Astrocyte of the spinal cord (primary cell): ENCODE measurements at regions not wholly inside any gene's neighbourhood (a gene's known extent, or its start where the extent isn't known, plus 50 kb on each side); places are given as distances from the start of the nearest gene placed in this dataset.
"Not testable (repeated sequence)": the region's sequence is repeated elsewhere in the genome, so short reads cannot be mapped to it uniquely, and the experiment has no call there.

Source experiments
- DNase-seq: peaks from one replicate; pipeline ENCODE4 v3.0.0; 2011; ENCODE audit warnings: low read depth, low spot score
- H3K4me3 ChIP-seq: 2 replicates; pipeline ENCODE4 v1.5.1; 2011; ENCODE audit warnings: low read depth, mild to moderate bottlenecking, low read length, moderate library complexity
- in situ Hi-C: cut with HindIII; loops from 2 replicates; pipeline ENCODE4 v1.10.0; 2017; ENCODE audit warnings: low sequenced_read_pairs
- TF ChIP-seq, protein P1 (sequence below): IDR thresholded peaks from 2 replicates; pipeline ENCODE4 v1.5.1; 2012; ENCODE audit warnings: low read depth, mild to moderate bottlenecking, low read length, inconsistent platforms

DNA sequence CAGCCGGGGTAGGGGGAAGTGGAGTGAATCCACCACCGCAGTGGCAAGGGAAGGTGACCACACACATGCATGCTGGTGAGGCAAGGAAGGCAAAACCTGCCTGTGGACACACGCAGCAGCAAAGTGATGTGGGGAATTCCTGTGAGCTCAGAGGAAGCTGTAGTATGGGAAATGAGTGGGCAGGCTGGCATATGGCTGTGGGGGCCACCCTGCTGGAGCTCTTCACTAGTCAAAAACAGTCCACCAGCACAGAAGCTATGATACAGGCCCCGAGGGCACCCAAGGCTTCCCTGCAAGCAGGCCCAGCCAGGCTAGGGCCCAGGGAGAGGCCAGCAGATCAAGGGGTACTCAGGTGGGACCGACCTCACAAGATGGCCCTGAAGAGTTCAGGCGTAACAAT lies 239.1 kb downstream of the CHM start:
- DNase-seq = no peak
- no peak overlapping the region for H3K4me3 ChIP-seq
- in situ Hi-C loops = no loop called here
- TF ChIP-seq, protein P1, sequence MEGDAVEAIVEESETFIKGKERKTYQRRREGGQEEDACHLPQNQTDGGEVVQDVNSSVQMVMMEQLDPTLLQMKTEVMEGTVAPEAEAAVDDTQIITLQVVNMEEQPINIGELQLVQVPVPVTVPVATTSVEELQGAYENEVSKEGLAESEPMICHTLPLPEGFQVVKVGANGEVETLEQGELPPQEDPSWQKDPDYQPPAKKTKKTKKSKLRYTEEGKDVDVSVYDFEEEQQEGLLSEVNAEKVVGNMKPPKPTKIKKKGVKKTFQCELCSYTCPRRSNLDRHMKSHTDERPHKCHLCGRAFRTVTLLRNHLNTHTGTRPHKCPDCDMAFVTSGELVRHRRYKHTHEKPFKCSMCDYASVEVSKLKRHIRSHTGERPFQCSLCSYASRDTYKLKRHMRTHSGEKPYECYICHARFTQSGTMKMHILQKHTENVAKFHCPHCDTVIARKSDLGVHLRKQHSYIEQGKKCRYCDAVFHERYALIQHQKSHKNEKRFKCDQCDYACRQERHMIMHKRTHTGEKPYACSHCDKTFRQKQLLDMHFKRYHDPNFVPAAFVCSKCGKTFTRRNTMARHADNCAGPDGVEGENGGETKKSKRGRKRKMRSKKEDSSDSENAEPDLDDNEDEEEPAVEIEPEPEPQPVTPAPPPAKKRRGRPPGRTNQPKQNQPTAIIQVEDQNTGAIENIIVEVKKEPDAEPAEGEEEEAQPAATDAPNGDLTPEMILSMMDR = no peak

DNA sequence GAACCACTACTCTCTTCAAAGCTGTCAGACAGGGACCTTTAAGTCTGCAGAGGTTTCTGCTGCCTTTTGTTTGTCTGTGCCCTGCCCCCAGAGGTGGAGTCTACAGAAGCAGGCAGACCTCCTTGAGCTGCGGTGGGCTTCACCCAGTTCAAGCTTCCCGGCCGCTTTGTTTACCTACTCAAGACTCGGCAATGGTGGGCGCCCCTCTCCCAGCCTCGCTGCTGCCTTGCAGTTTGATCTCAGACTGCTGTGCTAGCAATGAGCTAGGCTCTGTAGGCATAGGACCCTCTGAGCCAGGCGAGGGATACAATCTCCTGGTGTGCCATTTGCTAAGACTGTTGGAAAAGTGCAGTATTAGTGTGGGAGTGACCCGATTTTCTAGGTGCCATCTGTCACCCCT lies 275.0 kb downstream of the CHM start:
- H3K4me3 ChIP-seq, DNase-seq, in situ Hi-C loops: not testable (repeated sequence)

DNA sequence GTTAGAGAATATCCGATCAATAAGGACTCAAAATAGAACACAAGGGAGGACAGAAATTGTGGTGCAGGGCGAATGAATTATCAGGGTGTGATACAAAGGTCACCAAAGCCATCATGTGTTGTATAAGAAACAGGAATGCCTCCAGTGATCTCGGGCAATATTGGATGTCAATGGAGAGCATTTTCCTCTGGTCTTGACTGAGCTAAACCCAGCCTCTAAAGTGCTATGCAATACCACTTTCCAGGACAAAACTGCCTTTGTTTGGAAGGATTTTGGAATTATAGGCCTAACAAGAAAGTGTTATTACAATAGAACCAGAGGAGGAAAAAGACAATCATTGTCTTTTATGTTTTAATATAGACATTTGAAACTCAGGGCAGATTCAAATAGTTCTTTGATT lies 281.7 kb downstream of the CHM start:
- in situ Hi-C loops = no loop called here
- H3K4me3 ChIP-seq = no peak overlapping the region
- DNase-seq = no peak
- TF ChIP-seq, protein P1 = no peak

DNA sequence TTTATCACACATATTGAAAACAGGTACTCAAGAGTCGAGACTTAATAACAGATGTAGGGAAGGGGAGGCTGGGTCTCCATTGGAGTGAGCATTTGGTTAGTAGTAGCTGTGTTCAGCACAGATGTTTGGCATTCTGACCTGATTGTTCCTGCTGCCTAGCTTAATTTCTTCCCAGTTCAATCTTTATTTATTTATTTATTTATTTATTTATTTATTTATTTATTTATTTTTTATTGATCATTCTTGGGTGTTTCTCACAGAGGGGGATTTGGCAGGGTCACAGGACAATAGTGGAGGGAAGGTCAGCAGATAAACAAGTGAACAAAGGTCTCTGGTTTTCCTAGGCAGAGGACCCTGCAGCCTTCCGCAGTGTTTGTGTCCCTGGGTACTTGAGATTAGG lies 324.3 kb downstream of the CHM start:
- H3K4me3 ChIP-seq, in situ Hi-C loops, DNase-seq: not testable (repeated sequence)

DNA sequence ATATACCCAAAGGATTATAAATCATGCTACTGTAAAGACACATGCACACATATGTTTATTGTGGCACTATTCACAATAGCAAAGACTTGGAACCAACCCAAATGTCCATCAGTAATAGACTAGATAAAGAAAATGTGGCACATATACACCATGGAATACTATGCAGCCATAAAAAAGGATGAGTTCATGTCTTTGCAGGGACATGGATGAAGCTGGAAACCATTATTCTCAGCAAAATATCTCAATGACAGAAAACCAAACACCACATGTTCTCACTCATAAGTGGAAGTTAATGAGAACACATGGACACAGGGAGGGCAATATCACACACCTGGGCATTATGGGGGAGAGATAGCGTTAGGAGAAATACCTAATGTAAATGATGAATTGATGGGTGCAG lies 323.8 kb upstream of the POF1B start:
- H3K4me3 ChIP-seq, in situ Hi-C loops, DNase-seq: not testable (repeated sequence)

DNA sequence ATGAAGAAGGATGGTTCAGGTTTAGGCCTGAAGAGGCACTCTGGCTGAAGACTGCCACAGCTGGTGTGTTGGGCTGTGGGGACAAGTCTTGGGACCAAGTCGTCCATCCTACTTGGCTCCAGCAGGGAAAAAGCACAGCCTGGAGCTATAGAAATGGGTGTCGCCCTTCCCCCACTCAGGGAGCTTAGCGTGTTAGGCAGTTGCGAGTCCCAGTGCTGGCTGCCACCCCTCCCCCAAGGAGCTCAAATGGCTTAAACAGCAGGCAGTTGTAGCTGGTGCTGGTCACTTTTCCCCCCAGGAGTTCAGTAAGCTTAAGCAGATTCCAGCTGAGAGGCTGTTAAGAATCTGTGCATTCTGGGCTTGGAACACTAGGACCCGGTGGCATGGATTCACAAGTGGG lies 319.5 kb upstream of the POF1B start:
- no peak for DNase-seq
- in situ Hi-C loops = no loop called here
- TF ChIP-seq, protein P1 = no peak
- H3K4me3 ChIP-seq = no peak overlapping the region

DNA sequence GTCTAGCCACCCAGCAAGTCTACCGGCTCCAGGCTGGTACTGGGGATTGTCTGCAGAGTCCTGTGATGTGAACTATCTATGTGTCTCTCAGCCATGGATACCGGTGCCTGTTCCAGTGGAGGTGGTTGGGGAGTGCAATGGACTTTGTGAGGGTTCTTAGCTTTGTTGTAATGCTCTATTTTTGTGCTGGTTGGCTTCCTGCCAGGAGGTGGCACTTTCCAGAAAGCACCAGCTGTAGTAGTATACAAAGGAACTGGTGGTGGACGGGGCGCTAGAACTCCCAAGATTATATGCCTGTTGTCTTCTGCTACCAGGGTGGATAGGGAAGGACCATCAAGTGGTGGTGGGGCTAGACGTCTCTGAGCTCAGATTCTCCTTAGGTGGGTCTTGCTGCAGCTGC lies 306.4 kb upstream of the POF1B start:
- no peak overlapping the region for H3K4me3 ChIP-seq
- no peak for DNase-seq
- TF ChIP-seq, protein P1 = no peak
- in situ Hi-C loops = no loop called here

DNA sequence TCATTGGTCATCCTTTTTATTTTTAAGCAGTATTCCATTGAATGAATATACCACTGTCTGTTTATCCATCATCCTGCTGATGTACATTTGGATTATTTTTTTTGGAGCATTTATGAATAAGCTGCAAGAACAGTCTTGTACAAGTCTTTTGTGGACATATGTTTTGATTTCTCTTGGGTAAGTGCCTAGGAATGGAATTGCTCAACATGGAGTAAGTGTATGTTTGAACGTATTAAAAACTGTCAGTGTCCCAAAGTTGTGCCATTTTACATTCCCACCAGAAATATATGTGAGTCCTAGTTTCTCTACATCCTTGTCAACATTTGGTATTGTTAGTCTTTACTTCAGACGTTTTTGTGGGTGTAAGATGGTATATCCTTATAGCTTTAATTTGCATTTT lies 287.0 kb upstream of the POF1B start:
- no peak overlapping the region for H3K4me3 ChIP-seq
- no peak for DNase-seq
- TF ChIP-seq, protein P1 = no peak
- in situ Hi-C loops = no loop called here

DNA sequence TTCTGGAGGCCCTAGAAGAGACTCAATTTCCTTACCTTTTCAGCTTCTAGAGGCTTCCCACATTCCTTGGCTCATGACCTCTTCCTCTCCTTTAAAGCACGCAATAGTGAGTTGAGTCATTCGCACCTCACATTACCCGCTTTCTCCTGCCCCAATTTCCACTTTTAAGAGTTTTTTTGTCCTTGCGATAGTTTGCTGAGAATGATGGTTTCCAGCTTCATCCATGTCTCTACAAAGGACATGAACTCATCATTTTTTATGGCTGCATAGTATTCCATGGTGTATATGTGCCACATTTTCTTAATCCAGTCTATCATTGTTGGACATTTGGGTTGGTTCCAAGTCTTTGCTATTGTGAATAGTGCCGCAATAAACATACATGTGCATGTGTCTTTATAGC lies 284.5 kb upstream of the POF1B start:
- H3K4me3 ChIP-seq, DNase-seq, in situ Hi-C loops: not testable (repeated sequence)
